Neural progenitor cell (in vitro differentiated cells): ENCODE measurements at regions not wholly inside any gene's neighbourhood (a gene's known extent, or its start where the extent isn't known, plus 50 kb on each side); places are given as distances from the start of the nearest gene placed in this dataset.
A peak's percentile ranks its signal among the peaks of the same experiment; 100 is the strongest.

ENCODE experiments used
- DNase-seq: peaks from one replicate; pipeline ENCODE4 v3.0.0-alpha.2; 2016; ENCODE audit warnings: low spot score
- H2AFZ ChIP-seq: fragments of 200-600 bp; sonication (generic); replicated peaks from 2 replicates; pipeline ENCODE4 v1.6.1; 2016; ENCODE audit warnings: antibody characterized with exemption
- H3F3A ChIP-seq: fragments of 200-600 bp; sonication (generic); 2 replicates; pipeline ENCODE4 v1.6.1; 2016; ENCODE audit warnings: antibody characterized with exemption, low read depth
- H3K27ac ChIP-seq: fragments of 200-600 bp; sonication (generic); 2 replicates; pipeline ENCODE4 v1.5.1; 2016; ENCODE audit warnings: mild to moderate bottlenecking
- H3K27me3 ChIP-seq: fragments of 200-600 bp; sonication (generic); 2 replicates; pipeline ENCODE4 v1.6.1; 2016; ENCODE audit warnings: mild to moderate bottlenecking, moderate library complexity
- H3K36me3 ChIP-seq: fragments of 200-600 bp; sonication (generic); 2 replicates; pipeline ENCODE4 v1.5.1; 2016
- H3K4me1 ChIP-seq: fragments of 200-600 bp; sonication (generic); 2 replicates; pipeline ENCODE4 v1.6.1; 2016; ENCODE audit warnings: mixed run types
- H3K4me2 ChIP-seq: fragments of 200-600 bp; sonication (generic); 2 replicates; pipeline ENCODE4 v1.6.1; 2016
- H3K4me3 ChIP-seq: fragments of 200-600 bp; sonication (generic); 2 replicates; pipeline ENCODE4 v1.5.1; 2016
- H3K79me2 ChIP-seq: fragments of 200-600 bp; sonication (generic); 2 replicates; pipeline ENCODE4 v1.6.1; 2016; ENCODE audit warnings: low read depth
- H3K9ac ChIP-seq: fragments of 200-600 bp; sonication (generic); 2 replicates; pipeline ENCODE4 v1.6.1; 2016
- H3K9me3 ChIP-seq: fragments of 200-600 bp; sonication (generic); 2 replicates; pipeline ENCODE4 v1.5.1; 2016; ENCODE audit warnings: low read depth
- H4K20me1 ChIP-seq: fragments of 200-600 bp; sonication (generic); 2 replicates; pipeline ENCODE4 v1.6.1; 2016; ENCODE audit warnings: low read depth
- H3K27ac Mint-ChIP-seq: 3 replicates; pipeline ENCODE4 v1.8.0; 2021; ENCODE audit warnings: mixed read lengths
- H3K27me3 Mint-ChIP-seq: 2 replicates; pipeline ENCODE4 v1.8.0; 2022; ENCODE audit warnings: low read depth, mild to moderate bottlenecking, inconsistent platforms, moderate library complexity, mixed read lengths; ENCODE audit not compliant: insufficient read depth
- H3K36me3 Mint-ChIP-seq: 3 replicates; pipeline ENCODE4 v1.8.0; 2021; ENCODE audit warnings: mixed read lengths
- H3K4me1 Mint-ChIP-seq: 3 replicates; pipeline ENCODE4 v1.8.0; 2021; ENCODE audit warnings: mixed read lengths
- H3K4me3 Mint-ChIP-seq: 3 replicates; pipeline ENCODE4 v1.8.0; 2021; ENCODE audit warnings: mild to moderate bottlenecking, moderate library complexity, mixed read lengths
- H3K9me3 Mint-ChIP-seq: 3 replicates; pipeline ENCODE4 v1.8.0; 2020; ENCODE audit warnings: mixed read lengths
- CTCF ChIP-seq: fragments of 200-600 bp; sonication (generic); IDR thresholded peaks from 2 replicates; pipeline ENCODE4 v1.5.1; 2017; ENCODE audit warnings: antibody characterized with exemption, mild to moderate bottlenecking
- EZH2 ChIP-seq: fragments of 200-600 bp; sonication (generic); IDR thresholded peaks from 2 replicates; pipeline ENCODE4 v1.6.1; 2017; ENCODE audit warnings: antibody characterized with exemption, mild to moderate bottlenecking, moderate library complexity
- EZH2phosphoT487 ChIP-seq: fragments of 200-600 bp; sonication (generic); IDR thresholded peaks from 2 replicates; pipeline ENCODE4 v1.6.1; 2017; ENCODE audit warnings: antibody characterized with exemption

GRCh38 chr4:83974111-83974780 lies 438.3 kb downstream of the GPAT3 start:
- no peak overlapping the region for H3K4me3 Mint-ChIP-seq
- Histone ChIP-seq H3K27me3 (no peaks in the 10 kb centered on the region), H3K79me2 (no peaks in the 10 kb centered on the region), H3K9me3 (no peaks in the 10 kb centered on the region), H3K36me3 (no peaks in the 10 kb centered on the region), H3K9ac (no peak overlapping the region), H4K20me1 (no peaks in the 10 kb centered on the region), H3K27ac (no peak overlapping the region), H3K4me2 (no peak overlapping the region), H3F3A (no peaks in the 10 kb centered on the region), H2AFZ (no peak overlapping the region), H3K4me1 (no peaks in the 10 kb centered on the region), H3K4me3 (no peak overlapping the region)
- H3K27ac Mint-ChIP-seq: no peak overlapping the region
- TF ChIP-seq CTCF (no peak), EZH2phosphoT487 (no peak), EZH2 (no peak)
- no peak for DNase-seq
- no peaks in the 10 kb centered on the region for H3K4me1 Mint-ChIP-seq
- no peaks in the 10 kb centered on the region for H3K9me3 Mint-ChIP-seq
- peaks cover 2% of the 10 kb centered on the region for H3K27me3 Mint-ChIP-seq
- no peaks in the 10 kb centered on the region for H3K36me3 Mint-ChIP-seq

GRCh38 chr4:83964996-83965541 lies 429.2 kb downstream of the GPAT3 start:
- H3K36me3 ChIP-seq: no peaks in the 10 kb centered on the region
- H3K79me2 ChIP-seq: no peaks in the 10 kb centered on the region
- no peaks in the 10 kb centered on the region for H3K27me3 ChIP-seq
- H3K4me2 ChIP-seq: no peak overlapping the region
- no peaks in the 10 kb centered on the region for H3K36me3 Mint-ChIP-seq
- no peak overlapping the region for H3K27ac ChIP-seq
- no peak for TF ChIP-seq EZH2phosphoT487
- TF ChIP-seq EZH2: no peak
- no peak overlapping the region for H3K4me3 ChIP-seq
- no peak overlapping the region for H3K9ac ChIP-seq
- no peaks in the 10 kb centered on the region for H3K9me3 ChIP-seq
- H2AFZ ChIP-seq: no peak overlapping the region
- H3K27ac Mint-ChIP-seq: no peak overlapping the region
- peaks cover 3% of the 10 kb centered on the region for H3K27me3 Mint-ChIP-seq
- no peaks in the 10 kb centered on the region for H4K20me1 ChIP-seq
- peak; percentile 25 for DNase-seq
- peaks cover 13% of the 10 kb centered on the region for H3K4me1 ChIP-seq
- no peak overlapping the region for H3K4me3 Mint-ChIP-seq
- H3F3A ChIP-seq: no peaks in the 10 kb centered on the region
- peaks cover 4% of the 10 kb centered on the region for H3K4me1 Mint-ChIP-seq
- H3K9me3 Mint-ChIP-seq: peaks cover 21% of the 10 kb centered on the region

- H3K4me1 Mint-ChIP-seq: peaks cover under 1% of the 10 kb centered on the region
- H3K4me1 ChIP-seq: peaks cover 3% of the 10 kb centered on the region
- no peaks in the 10 kb centered on the region for H3K27me3 ChIP-seq
- peaks cover 5% of the 10 kb centered on the region for H3K27me3 Mint-ChIP-seq
- H3K9me3 ChIP-seq: no peaks in the 10 kb centered on the region
- no peaks in the 10 kb centered on the region for H3K36me3 Mint-ChIP-seq
- no peaks in the 10 kb centered on the region for H3F3A ChIP-seq
- H3K79me2 ChIP-seq: no peaks in the 10 kb centered on the region
- H3K4me2 ChIP-seq: no peak overlapping the region
- no peak overlapping the region for H3K27ac Mint-ChIP-seq
- H4K20me1 ChIP-seq: no peaks in the 10 kb centered on the region
- no peak overlapping the region for H2AFZ ChIP-seq
- H3K4me3 ChIP-seq: no peak overlapping the region
- H3K9me3 Mint-ChIP-seq: peaks cover 26% of the 10 kb centered on the region
- no peak for TF ChIP-seq CTCF
- no peak for TF ChIP-seq EZH2phosphoT487
- no peak overlapping the region for H3K27ac ChIP-seq
- H3K36me3 ChIP-seq: no peaks in the 10 kb centered on the region
- no peak overlapping the region for H3K4me3 Mint-ChIP-seq
- DNase-seq: no peak
- no peak overlapping the region for H3K9ac ChIP-seq
These were observed 426.6 kb downstream of the GPAT3 start for GRCh38 chr4:83962492-83962891.

GRCh38 chr4:83961575-83961974 lies 425.7 kb downstream of the GPAT3 start:
- H3K4me1 Mint-ChIP-seq: no peaks in the 10 kb centered on the region
- Histone ChIP-seq H4K20me1 (no peaks in the 10 kb centered on the region), H3K4me3 (no peak overlapping the region), H3K4me1 (no peaks in the 10 kb centered on the region), H3K27ac (no peak overlapping the region), H2AFZ (no peak overlapping the region), H3K9me3 (no peaks in the 10 kb centered on the region), H3K9ac (no peak overlapping the region), H3K79me2 (no peaks in the 10 kb centered on the region), H3F3A (no peaks in the 10 kb centered on the region), H3K36me3 (no peaks in the 10 kb centered on the region), H3K4me2 (no peak overlapping the region), H3K27me3 (no peaks in the 10 kb centered on the region)
- peaks cover 5% of the 10 kb centered on the region for H3K27me3 Mint-ChIP-seq
- H3K4me3 Mint-ChIP-seq: no peak overlapping the region
- no peak for DNase-seq
- H3K36me3 Mint-ChIP-seq: no peaks in the 10 kb centered on the region
- no peak overlapping the region for H3K27ac Mint-ChIP-seq
- TF ChIP-seq EZH2phosphoT487: no peak
- no peak for TF ChIP-seq CTCF
- no peak for TF ChIP-seq EZH2
- peaks cover 32% of the 10 kb centered on the region for H3K9me3 Mint-ChIP-seq
